OCI-LY1 (cell line): ENCODE measurements at regions not wholly inside any gene's neighbourhood (a gene's known extent, or its start where the extent isn't known, plus 50 kb on each side); places are given as distances from the start of the nearest gene placed in this dataset.

Experiments used
- H2AFZ ChIP-seq: fragments of 200-600 bp; sonication (generic), shearing (Covaris generic); 2 replicates; pipeline ENCODE4 v1.6.0; 2014; ENCODE audit warnings: antibody characterized with exemption, mild to moderate bottlenecking, low read length
- H3F3A ChIP-seq: fragments of 200-600 bp; sonication (generic), shearing (Covaris generic); 2 replicates; pipeline ENCODE4 v1.6.0; 2014; ENCODE audit warnings: mild to moderate bottlenecking, antibody characterized with exemption, low read length, moderate library complexity; ENCODE audit not compliant: insufficient read depth
- H3K27ac ChIP-seq: fragments of 200-600 bp; sonication (generic); 2 replicates; pipeline ENCODE4 v1.5.1; 2014; ENCODE audit warnings: low read length, mixed run types, mild to moderate bottlenecking, low read depth; ENCODE audit not compliant: poor library complexity, severe bottlenecking
- H3K27me3 ChIP-seq: fragments of 200-600 bp; sonication (generic); 2 replicates; pipeline ENCODE4 v1.6.0; 2014; ENCODE audit warnings: antibody characterized with exemption, mild to moderate bottlenecking, low read length, moderate library complexity; ENCODE audit not compliant: insufficient read depth
- H3K36me3 ChIP-seq: fragments of 200-600 bp; sonication (generic); 2 replicates; pipeline ENCODE4 v1.6.1; 2014; ENCODE audit warnings: mild to moderate bottlenecking, antibody characterized with exemption, low read length, moderate library complexity, mixed read lengths; ENCODE audit not compliant: insufficient read depth
- H3K4me1 ChIP-seq: fragments of 200-600 bp; sonication (generic); 2 replicates; pipeline ENCODE4 v1.5.1; 2014; ENCODE audit warnings: mild to moderate bottlenecking, low read length, moderate library complexity; ENCODE audit not compliant: insufficient read depth, severe bottlenecking
- H3K4me2 ChIP-seq: fragments of 200-600 bp; sonication (generic), shearing (Covaris generic); 2 replicates; pipeline ENCODE4 v1.6.1; 2014; ENCODE audit warnings: low read length
- H3K4me3 ChIP-seq: fragments of 200-600 bp; sonication (generic); 2 replicates; pipeline ENCODE4 v1.5.1; 2014; ENCODE audit warnings: low read length, low read depth, mild to moderate bottlenecking, mixed read lengths; ENCODE audit not compliant: poor library complexity, severe bottlenecking
- H3K79me2 ChIP-seq: fragments of 200-600 bp; shearing (Covaris generic); 2 replicates; pipeline ENCODE4 v1.6.1; 2016; ENCODE audit warnings: mixed run types, low read length, mixed read lengths; ENCODE audit not compliant: insufficient read depth
- H3K9ac ChIP-seq: fragments of 200-600 bp; sonication (generic), shearing (Covaris generic); 2 replicates; pipeline ENCODE4 v1.6.1; 2014; ENCODE audit warnings: mild to moderate bottlenecking, low read length, mixed read lengths
- H3K9me2 ChIP-seq: fragments of 200-600 bp; sonication (generic), shearing (Covaris generic); 2 replicates; pipeline ENCODE4 v1.6.1; 2014; ENCODE audit warnings: low read depth, mild to moderate bottlenecking, low read length, mixed read lengths
- H3K9me3 ChIP-seq: fragments of 200-600 bp; shearing (Covaris generic); 2 replicates; pipeline ENCODE4 v1.6.1; 2014; ENCODE audit warnings: low read length, mixed read lengths
- H4K20me1 ChIP-seq: fragments of 200-600 bp; sonication (generic), shearing (Covaris generic); 2 replicates; pipeline ENCODE4 v1.6.0; 2016; ENCODE audit warnings: mild to moderate bottlenecking, low read length; ENCODE audit not compliant: insufficient read depth
- EZH2 ChIP-seq: fragments of 200-600 bp; sonication (generic), shearing (Covaris generic); IDR thresholded peaks from 2 replicates; pipeline ENCODE4 v1.8.0; 2017; ENCODE audit warnings: borderline replicate concordance, mixed run types, mild to moderate bottlenecking, antibody characterized with exemption, low read length, moderate library complexity, mixed read lengths
- TF ChIP-seq, protein P1 (sequence below): fragments of 200-600 bp; sonication (generic), shearing (Covaris generic); IDR thresholded peaks from 2 replicates; pipeline ENCODE4 v1.5.1; 2017; ENCODE audit warnings: mild to moderate bottlenecking, antibody characterized with exemption, low read length, moderate library complexity, mixed read lengths

DNA sequence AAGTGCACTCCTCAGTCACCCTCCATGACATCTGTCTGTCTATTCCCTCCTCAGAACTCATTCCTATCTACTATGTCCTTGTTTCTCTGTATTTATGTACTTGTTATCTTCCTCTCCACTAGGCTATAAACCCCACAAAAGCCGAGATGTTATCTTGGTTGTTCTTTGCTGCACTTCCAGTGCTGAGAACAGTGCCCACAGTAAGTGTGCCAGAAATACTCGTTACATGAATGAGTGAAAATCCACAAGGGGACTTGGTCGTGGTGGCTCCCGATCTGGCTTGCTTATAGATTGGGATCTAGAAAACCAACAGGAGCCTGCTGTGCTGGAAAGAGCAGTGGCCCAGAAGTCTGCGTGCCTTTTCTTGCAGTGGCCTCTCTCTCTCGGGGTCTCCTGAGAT is 111.9 kb upstream of the PRMT8 start:
- Histone ChIP-seq H3K36me3 (no peaks in the 10 kb centered on the region), H3K4me2 (no peak overlapping the region), H3K79me2 (no peaks in the 10 kb centered on the region), H3K9ac (no peak overlapping the region), H3K9me3 (peaks cover 4% of the 10 kb centered on the region; the same call in 1 of the 2 replicates), H3K27ac (no peak overlapping the region), H3K27me3 (no peaks in the 10 kb centered on the region), H3F3A (no peaks in the 10 kb centered on the region), H3K4me3 (no peak overlapping the region), H3K4me1 (no peaks in the 10 kb centered on the region), H3K9me2 (no peaks in the 10 kb centered on the region), H4K20me1 (no peaks in the 10 kb centered on the region), H2AFZ (no peak overlapping the region)
- no peak for TF ChIP-seq EZH2
- TF ChIP-seq, protein P1, sequence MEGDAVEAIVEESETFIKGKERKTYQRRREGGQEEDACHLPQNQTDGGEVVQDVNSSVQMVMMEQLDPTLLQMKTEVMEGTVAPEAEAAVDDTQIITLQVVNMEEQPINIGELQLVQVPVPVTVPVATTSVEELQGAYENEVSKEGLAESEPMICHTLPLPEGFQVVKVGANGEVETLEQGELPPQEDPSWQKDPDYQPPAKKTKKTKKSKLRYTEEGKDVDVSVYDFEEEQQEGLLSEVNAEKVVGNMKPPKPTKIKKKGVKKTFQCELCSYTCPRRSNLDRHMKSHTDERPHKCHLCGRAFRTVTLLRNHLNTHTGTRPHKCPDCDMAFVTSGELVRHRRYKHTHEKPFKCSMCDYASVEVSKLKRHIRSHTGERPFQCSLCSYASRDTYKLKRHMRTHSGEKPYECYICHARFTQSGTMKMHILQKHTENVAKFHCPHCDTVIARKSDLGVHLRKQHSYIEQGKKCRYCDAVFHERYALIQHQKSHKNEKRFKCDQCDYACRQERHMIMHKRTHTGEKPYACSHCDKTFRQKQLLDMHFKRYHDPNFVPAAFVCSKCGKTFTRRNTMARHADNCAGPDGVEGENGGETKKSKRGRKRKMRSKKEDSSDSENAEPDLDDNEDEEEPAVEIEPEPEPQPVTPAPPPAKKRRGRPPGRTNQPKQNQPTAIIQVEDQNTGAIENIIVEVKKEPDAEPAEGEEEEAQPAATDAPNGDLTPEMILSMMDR = no peak

DNA sequence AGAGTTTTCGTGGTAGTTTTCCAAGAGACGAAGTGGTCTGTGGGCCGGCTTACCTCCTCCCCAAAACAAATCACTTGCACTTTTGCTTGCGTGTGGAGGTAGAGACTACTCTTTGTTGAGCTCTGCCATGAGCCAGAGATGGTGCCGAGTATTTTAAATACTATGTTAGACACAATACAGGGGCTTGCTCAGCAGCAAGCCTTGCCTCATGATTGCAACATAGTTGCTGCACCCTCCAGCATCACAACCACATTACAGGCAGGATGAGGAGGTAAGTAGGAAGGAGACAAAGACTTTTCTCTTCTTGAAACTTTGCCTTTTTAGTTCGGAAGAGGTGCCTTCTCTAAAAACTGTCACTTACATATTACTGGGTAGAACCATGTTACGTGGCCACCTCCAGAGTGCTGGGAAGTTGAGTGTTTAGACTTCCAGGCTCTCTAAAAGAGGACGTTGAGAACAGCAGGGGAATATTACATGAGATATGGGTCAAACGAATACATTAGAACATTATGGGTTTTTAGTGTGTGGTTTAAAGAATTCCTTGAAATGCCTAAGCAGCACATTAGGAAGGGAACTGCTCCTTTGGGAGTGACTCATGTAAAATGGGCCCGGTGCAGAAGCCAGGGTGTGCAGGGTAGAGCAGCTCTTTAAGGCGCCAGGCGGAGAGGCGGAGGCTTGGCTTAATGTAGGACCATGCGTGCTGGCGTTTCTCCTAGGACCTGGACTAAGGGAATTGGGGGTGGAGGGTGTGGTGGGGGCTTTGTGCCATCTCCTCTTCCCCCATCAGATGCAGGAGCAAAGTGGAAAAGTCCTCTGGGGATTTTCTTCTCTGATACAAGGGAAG is 110.6 kb upstream of the PRMT8 start:
- H3K4me3 ChIP-seq = no peak overlapping the region
- no peaks in the 10 kb centered on the region for H3K9me2 ChIP-seq
- TF ChIP-seq EZH2 = no peak
- TF ChIP-seq, protein P1 = no peak
- H2AFZ ChIP-seq = no peak overlapping the region
- no peaks in the 10 kb centered on the region for H3K4me1 ChIP-seq
- no peak overlapping the region for H3K27ac ChIP-seq
- no peak overlapping the region for H3K4me2 ChIP-seq
- no peaks in the 10 kb centered on the region for H4K20me1 ChIP-seq
- no peak overlapping the region for H3K9ac ChIP-seq
- H3K79me2 ChIP-seq = no peaks in the 10 kb centered on the region
- H3F3A ChIP-seq = no peaks in the 10 kb centered on the region
- peaks cover 4% of the 10 kb centered on the region; the same call in 1 of the 2 replicates for H3K9me3 ChIP-seq
- no peaks in the 10 kb centered on the region for H3K27me3 ChIP-seq
- H3K36me3 ChIP-seq = no peaks in the 10 kb centered on the region

DNA sequence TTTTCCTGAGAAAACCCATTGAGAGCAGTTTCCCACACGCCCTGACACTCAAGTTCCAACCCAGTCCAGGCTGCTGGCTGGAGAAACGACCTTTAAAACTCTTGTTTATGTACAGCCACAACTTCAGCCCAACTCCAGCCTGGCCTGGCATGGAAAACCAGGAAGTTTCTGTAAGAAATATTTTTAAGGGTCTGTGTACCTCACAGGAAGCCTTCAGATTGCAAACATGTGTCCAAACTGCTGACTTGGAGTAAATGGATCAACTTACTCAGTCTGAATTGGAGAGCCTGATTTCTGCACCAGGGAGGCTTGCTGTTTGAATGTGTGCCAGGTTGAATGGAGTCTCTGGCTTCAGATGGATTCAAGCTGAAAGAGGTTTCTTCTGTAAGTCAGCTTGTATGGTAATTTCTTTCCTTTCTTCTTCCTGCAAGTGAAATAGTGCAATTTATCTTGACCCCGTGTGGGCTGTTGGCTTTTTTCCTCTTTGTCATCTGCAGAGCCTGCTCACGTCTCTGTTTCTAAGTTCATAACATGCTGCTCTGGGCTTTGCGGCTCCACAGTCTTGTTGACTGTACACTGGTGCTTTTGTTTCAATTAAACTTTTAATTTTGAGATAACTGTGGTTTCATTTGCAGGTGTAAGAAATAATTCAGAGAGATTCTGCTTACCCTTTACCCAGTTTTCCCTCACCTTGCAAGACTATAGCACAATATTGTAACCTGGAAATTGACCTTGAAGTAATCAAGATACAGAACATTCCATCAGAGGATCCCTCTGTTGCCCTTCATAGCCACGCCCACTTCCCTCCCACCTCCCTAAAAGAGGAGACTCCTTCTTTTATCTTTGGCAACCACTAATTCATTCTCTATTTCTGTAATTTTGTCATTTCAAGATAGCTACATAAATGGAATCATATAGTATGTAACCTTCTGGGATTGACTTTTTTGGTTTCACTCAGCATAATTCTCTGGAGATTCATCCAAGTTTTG is 109.7 kb upstream of the PRMT8 start:
- Histone ChIP-seq H3K4me3 (no peak overlapping the region), H3K9ac (no peak overlapping the region), H3K36me3 (no peaks in the 10 kb centered on the region), H2AFZ (no peak overlapping the region), H3F3A (no peaks in the 10 kb centered on the region), H3K4me1 (no peaks in the 10 kb centered on the region), H3K27ac (no peak overlapping the region), H3K4me2 (no peak overlapping the region), H3K9me2 (no peaks in the 10 kb centered on the region), H3K79me2 (no peaks in the 10 kb centered on the region), H4K20me1 (no peaks in the 10 kb centered on the region), H3K9me3 (peaks cover 4% of the 10 kb centered on the region; the same call in 1 of the 2 replicates), H3K27me3 (no peaks in the 10 kb centered on the region)
- TF ChIP-seq EZH2 = no peak
- TF ChIP-seq, protein P1 = no peak
